Hematopoietic multipotent progenitor cell treated with erythropoietin and hydrocortisone succinate and interleukin-3 and kit ligand, for 6 days (in vitro differentiated cells): ENCODE measurements at regions not wholly inside any gene's neighbourhood (a gene's known extent, or its start where the extent isn't known, plus 50 kb on each side); places are given as distances from the start of the nearest gene placed in this dataset.

Source experiments
- DNase-seq: peaks from one replicate; pipeline ENCODE4 v3.0.0-alpha.2; 2015

DNA sequence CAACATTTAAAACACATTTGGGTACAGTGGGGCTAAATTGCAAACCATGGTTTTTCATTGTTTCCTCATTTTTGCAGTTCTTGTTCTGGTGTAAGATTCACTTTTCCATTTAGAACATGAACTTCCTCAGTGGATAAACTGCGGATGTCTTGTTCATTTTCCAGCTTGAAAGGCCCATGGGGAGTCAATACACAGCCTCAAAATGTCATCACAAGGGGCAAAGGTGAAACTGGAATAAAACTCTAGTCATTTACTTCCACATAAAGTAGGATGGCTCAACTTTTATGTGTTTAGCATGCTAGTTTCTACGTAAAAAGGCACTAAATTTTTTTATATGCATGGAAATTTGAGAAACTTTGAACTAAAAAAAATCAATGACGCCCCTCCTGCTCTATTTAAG, 718.8 kb downstream of the TLR4 start:
- no peak for DNase-seq

DNA sequence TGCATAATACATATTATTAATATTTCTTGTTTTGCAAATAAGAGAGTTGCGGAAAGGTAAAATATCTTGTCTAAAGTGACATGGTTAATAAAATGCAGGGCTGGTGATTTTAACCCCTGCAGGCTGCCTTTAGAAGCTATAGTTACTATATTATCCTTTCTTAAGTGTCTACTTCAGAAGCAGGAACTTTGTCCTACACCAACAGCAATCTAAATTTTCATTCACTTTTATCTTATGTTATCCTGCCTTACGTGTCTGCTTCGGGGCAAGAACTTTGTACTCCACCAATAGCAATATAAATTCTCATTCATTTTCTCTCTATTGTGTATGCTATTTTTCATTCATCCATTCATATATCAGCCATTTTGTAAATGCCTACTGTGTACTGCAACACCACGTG, 719.5 kb downstream of the TLR4 start:
- no peak for DNase-seq

DNA sequence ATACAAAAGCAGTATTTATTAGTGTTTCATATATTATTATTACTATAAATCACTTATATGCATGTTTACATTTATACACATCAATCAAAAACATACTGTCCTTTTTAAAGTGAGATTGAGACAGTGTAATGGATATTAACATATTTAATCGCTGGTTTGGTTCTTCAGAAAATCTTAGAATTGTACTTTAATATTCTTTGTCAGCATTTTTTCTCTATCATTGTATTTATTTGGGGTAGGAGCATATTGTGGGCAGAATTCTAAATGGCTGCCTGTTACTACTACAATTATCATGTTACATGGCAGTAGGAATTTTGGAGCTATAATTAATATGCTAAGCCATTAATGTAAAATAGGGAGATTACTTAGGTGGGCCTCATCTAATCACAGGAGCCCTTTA, 722.6 kb downstream of the TLR4 start:
- no peak for DNase-seq

DNA sequence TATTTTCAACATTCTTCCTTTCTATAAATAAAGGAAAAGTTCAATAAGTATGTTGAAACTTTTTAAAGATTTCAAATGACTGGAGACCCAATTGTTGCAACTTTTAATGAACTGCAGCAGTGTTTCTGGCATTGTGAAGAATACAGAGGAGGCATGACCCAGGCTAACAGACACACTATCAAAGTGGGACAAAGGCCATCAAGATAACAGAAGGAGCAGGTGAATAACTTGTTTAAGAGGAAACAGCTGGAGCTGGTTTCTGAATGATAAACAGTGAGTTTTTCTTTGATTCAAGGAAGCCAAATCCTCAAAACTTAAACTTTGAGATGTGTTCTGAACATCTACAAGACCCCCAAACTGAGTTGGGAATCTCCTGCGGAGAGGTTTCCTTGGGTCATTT, 734.6 kb downstream of the TLR4 start:
- no peak for DNase-seq

DNA sequence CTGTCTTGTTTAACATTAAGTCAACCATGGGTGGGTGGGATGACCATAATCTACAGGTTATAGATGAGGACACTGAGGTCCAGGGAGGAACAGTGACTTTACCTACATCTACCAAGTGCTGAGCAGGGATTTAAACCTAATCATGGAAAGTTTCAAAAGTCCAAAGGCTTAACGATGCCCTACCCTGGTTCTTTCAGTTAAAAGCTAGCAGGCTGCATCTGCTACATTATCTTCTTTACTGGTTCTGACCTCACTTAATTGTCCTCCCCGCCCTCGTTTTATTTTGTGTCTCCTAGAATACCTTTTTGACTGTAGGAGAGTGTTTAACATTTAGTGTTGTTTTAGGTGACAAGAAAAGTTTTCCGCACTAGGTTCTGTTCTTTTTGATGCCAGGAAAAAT, 735.2 kb downstream of the TLR4 start:
- DNase-seq = no peak

DNA sequence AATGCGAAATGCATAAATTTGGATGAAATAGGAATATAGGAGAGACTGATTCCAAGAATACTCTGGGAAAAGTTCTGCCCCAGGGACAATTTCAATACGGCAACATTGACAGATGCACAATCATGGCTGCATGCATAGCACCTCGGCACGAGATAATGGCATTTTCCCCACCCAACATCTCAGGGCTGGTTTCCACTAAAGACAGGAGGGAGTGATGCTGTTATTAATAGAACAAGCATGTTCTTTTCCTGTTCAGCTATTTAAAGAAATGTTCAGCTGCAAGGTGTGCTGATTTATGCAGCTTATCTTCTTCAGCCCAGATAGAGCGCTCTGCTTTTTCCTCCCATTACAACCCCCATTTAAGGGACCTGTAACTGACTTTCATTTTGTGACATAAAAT, 740.2 kb downstream of the TLR4 start:
- DNase-seq = no peak

DNA sequence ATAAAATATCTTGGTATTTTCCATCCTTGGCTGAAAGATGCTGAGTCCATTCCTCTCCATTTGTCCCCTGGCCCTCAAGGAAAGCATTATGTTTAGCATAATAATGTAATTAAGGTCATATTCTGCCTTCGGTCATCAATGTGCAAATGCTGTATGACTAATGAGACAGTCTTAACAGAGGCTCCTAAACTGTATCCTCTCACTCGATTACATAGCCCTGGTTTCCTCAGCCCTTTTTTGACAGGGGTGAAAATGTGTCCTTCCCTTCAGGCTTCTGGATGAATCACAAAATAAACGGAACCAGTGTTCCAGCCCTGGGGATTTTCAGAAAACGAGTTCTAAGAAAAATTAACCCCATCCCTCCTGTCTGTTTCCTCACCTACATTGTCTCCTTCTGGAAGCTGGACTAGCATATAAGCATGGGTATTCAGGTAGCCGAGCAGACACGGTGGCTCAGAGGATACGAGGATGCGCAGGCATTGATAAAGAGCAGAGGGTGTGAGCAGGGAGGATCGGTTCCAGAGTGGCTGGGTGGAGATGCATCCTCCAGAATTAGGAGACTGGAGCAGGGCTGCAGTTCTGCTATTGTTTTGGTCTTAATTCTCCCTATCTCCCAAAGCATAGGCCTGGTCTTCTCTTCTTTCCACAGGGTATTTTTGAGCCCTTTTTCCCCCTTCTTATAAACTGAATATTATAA, 742.9 kb downstream of the TLR4 start:
- no peak for DNase-seq

DNA sequence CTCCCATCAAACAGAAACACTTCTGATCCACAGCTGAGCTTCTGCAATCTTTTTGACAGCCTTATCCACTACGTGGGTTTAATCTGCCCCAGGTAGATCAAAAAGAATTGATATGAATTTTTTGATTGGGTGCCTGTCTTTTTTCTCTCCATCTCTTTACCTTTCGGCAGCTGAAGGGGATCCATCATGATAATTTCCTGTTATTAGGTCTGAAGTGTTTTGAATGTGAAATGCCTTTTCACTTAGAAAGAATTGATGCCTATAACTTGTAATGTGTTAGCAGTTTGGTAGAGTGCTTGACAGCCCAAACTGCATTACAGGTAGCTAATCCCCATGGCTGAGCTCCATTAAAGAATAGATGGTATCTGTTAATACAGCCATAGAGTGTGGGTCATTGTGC, 745.4 kb downstream of the TLR4 start:
- no peak for DNase-seq

DNA sequence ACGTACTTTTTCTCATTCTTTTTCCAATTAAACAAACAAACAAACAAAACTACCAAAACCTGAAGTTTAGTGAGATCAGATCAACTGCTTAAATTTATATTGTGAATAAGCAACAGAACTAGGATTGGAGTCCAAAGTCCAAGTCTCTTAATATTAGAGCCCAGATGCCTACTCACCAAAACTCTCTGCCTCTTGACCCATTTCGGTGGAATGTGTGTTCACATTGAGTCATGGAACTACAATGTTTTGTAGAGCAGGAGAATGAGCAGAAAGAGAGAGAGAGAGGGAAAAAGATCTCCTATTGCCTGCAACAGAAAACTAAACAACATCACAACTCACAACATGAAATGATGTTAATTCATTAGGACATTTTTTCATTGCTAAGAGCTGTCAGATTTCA, 751.1 kb downstream of the TLR4 start:
- DNase-seq = no peak

DNA sequence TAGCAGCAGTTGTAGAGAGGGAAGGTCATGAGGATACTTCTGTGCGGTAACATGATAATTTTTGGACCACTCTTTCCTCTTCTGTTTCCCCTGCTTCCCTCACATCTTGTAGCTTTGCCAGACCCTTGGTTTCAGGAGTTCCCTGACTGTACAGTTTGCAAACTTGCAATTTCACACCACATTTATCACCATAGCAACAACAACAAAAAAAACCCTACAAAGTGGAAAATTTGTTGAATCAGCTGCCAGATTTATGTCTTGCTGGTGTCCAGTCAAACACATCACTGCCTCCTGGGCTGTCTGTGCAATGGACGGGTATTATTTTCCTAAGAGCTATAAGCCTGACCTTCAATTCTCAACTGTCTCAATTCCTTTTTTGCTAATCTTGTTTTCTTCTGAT, 751.6 kb downstream of the TLR4 start:
- DNase-seq = no peak

DNA sequence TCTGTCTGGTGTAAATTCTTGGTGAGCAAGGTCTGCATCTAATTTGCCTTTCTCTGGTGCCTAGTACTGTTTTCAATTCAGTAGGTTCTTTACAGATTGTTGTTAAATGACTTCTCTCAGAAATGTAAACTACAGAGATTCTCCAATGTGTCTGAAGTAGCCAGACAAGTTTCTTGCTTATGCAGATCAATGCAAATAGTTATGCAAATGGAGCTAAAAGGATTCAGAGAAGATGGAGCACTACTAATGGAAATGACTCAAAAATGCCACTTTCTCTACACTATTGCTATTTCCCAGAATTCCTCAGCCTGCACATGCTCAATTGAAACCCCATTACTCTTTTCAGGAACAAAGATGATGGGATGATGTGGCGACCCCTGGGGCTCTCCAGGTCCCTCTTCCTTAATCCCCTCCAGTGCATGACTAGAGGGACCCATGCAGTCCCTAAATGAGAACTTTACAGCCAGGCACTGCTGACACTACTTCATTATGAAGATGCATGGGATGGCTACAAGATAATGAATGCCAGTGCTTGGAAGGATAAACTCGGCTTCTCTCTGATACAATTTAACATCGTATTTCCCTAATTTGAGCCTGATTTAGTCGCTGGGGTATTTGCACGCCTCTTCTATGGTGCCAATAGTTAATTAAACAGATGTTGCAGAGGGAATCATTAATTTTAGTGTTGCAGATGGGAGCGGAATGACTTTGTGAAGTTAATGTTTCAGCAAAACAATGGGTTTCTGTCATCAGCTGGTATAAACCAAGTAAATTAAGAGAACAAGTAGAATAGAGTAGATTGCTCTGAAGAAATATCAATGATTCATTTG, 753.2 kb downstream of the TLR4 start:
- no peak for DNase-seq

DNA sequence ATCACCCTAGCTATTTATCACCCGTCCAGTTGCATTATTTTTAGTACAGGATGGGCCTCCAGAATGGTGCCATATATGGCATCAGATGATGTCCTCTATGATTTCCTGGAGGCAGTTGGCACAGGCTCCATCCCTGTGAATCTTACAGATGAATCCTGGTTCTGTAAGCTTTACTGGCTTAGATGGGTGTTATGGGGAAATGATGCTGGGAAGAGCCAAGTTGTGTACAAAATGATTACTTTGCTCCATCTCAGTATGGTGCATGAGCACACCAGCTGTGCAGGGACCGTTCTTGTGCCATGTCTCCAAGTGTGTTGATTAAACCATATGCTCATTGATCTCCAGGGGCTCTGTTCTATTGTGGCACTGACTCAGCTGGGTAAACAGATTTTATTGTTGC, 755.7 kb downstream of the TLR4 start:
- no peak for DNase-seq

DNA sequence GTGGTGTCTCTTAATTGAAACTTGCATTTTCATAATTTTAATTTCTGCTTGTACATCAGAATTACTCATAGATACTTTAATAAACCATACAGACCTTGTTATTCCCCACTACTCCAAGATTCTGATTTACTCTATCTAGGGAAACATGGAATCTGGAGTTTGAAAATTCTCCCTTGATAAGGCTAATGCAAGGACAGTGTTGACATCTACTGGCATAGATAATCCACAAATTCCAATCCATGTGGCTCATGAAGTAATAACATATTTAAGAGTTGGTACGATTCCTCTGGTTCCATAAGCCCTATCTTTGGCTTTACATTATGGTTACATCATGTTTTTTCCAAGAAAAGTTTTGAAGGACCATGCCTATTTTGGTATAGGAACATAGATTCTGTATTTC, 759.2 kb downstream of the TLR4 start:
- DNase-seq = no peak

DNA sequence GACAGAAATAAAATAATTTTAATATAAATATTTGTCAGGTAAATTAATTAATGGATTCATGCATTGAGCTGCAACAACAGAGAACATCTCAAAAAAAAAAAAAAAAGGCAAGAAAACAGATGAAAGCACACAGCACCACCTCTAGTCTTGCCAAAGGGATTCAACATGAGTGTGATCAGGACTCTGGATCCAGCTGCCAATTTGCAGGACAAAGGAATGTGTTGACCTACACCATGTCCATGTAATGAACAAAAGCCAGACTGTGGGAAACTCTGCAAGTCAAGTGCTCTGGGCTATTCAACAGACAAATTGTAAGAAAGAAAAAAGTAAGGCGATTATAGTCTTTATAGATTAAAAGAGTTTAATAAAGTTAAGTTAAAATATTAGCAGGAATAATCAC, 769.3 kb downstream of the TLR4 start:
- DNase-seq = no peak

DNA sequence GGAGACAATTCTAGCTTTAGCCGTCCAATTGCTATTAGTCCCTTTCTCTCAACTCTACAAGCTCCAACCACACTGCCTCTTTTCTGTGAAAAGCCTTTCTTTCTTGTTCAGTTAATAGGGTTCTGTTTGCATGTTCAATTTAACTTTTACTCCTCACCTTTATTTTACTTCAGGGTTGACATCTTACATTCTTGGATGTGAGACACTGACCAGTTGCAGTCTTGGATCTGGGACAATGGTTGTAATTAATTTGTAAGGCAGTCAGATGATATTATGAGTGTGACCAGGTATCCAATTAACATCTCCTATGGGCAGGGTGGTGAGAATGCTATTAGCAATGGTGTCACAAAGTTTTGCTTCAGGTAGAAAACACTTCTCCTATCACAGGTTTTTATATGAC, 774.5 kb downstream of the TLR4 start:
- no peak for DNase-seq

DNA sequence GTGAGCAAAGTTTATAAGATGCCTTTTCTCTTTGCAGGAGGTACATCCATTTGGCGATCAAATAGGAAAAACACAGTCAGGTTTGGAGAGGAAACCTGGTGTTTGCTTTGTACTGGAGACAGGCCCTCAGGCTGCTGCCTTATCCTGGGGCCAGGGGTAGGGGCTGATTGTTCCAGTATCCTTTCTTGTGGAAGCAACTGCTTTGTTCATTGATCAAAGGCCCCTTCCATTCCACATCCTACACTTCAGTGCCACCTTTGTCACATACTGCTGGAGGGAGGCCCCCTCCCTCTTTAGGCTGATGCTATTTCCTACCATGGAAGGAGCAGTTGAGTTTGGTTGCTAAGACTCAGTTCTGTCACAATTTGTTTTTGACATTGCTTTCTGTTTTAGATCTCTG, 778.1 kb downstream of the TLR4 start:
- DNase-seq = no peak

DNA sequence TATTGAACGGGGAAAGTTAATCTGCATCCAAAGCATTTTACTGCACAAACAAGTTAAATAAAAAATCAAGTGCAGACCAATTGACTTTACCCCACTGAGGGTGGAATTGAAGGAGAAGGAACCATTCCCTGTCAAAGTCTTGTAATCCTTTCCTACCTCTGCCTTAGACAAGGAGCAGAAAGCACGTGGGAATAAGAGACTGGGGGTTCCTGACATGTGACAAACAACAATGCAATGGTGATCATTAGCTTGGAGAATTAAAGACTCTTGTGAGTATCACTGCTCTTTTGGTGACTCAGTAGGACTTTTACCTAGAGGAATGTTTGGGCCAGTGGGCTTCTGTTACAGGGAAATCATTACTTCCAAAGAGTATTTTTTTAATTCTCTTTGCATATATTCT, 779.5 kb downstream of the TLR4 start:
- DNase-seq = no peak

DNA sequence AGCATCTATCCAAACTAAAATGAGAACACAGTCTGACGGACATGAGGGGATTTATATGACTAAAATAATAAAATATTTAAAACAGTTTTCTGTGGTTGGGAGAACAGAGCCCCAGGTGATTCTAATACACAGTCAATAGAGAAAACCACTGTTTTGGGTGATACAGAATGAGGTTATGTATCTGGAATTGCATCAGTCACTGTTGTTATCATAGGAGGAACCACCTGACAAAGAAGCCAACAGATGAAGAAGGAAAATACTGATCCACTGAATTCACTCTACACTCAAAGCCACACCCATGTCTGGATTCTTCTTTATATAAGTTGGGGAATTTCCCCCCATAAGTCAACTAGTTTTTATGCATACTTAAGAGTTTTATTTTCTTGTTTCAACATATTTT, 799.0 kb downstream of the TLR4 start:
- no peak for DNase-seq

DNA sequence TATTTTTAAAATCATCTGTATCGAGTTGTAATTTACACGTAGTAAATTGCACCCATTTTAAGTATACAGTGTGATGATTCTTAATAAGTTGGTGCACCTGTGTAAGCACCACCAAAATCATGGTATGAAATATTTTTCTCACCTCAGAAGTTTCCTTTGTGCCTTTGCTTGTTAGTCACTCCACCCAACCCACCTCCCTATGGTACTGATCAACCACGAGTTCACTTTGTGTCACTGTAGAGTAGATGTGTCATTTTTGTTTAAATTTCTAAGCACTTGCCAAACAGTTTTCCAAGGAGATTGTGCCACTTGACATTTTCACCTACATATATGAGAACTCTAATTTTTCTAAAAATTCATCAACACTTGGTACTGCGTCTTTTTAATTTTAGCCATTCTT, 806.5 kb downstream of the TLR4 start:
- DNase-seq = no peak

DNA sequence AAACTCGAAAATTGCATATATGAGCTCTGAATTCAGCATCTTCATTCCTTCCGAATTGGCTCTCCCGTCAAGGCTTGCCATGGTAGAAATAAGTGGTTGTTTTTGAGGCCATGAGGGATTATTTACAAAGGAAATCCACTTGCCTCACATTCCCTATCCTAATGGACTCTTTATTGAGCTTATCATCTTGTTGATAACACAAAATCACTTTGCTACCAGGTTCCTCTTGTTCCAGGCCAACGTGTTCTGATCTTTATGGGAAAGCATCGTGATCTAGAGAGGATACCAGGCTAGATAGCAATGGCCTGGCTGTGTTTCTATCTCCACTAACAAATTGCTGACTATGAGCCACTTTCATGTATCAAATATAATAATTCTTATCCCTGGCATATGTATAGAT, 811.7 kb downstream of the TLR4 start:
- no peak for DNase-seq

DNA sequence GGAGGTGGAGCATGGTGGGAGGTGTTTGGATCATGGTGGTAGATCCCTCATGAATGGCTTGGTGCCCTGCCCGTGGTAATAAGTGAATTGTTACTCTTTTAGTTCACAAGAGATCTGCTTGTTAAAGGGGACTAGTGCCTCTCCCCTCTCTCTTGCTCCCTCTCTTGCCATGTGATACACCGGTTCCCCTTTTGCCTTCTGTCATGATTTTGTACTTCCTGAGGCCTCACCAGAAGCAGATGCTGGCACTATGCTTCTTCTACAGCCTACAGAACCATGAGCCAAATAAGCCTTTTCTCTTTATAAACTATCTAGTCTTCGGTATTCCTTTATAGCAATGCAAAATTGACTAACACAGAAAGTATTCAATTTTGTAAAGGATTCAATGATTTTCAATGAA, 817.1 kb downstream of the TLR4 start:
- no peak for DNase-seq

DNA sequence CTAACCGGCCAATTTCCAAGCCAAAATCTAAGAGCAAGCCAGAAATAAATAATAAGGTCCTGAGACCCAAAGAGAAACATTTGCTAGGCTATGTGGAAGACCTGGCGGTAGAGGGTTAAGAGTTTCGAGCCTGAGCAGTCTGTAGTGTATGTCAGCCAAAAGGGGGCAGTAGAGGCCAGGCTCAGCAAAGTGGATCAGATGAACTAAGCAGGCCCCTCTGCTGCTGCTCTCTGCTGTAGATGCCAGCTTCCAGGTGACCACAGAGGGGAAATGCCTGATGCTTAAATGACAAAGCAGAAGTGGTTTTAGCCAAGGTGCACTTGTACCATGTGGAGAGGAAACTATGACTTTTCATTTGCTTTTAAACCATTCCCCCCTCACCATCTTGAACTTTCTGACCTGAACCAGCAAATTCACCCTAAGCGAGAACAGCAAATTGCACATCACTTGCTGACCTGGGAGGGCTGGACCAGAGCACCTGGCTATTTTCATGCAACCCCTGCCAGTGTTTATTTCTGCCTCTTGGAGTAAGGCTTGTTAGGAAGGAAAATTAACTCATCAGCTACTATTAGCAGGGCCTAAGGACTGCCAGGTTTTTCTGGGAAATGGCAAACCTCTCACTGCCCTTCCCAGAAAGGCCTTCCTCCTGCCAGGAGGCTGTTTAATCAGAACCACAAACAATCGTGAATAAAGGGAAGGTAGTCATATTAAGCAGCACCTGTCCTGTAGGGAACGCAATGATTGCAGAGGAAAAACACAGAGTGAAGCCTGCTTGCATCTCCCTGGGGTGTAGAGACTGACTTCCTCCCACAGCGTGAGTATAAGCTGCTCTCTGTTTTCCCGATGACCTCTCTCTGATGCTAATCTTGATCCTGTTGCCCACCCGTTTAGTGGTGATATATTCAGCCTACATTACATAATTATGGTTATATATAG, 818.2 kb downstream of the TLR4 start:
- peak; percentile 68 for DNase-seq

DNA sequence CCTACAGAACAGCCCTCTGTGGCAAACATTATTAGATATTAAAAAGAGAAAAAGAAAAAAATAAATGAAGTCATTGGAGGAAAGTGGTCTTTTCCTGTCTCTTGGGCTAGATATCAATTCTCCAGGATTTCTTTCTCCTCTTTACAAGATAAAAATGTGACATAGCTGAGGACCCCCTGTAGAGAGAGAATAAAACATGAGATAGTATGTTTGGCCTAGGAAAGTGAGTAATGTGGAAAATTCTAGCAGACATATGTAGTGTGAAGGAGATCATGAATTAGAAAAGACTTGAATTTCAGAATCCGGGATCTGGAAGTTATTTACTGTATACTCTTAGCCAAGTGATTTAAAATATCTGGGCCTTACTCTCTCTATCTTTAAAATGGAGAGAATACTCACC, 823.1 kb downstream of the TLR4 start:
- no peak for DNase-seq

DNA sequence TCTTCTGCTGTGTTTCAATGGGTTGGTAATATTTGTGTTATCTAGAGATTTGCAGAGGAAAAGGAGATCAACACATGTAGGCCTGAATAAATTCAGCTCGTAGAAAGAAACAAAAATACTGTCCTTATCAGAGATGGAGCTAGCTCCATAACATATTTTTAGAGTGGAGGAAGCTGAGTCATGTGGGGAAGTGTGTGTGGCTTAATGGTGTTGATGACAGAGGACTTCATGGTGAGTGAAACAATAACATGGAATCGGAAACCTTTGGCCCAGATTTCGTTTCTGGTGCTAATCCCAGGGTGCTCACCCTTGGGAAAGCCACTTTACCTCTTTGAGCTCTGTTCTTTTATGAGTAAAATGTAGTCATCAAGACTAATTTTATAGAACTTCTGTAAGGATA, 825.0 kb downstream of the TLR4 start:
- peak; percentile 8 for DNase-seq
